Esophagus squamous epithelium (tissue), 4 donors: ENCODE measurements at regions not wholly inside any gene's neighbourhood (a gene's known extent, or its start where the extent isn't known, plus 50 kb on each side); places are given as distances from the start of the nearest gene placed in this dataset.
"Not testable (repeated sequence)": the region's sequence is repeated elsewhere in the genome, so short reads cannot be mapped to it uniquely, and the experiment has no call there.

Experiments
- POLR2A ChIP-seq, 4 donors: fragments of 450-650 bp; IDR thresholded peaks; one replicate each; pipeline ENCODE4 v1.6.1; 2017; ENCODE audit warnings: antibody characterized with exemption in 4 of 4, mild to moderate bottlenecking in 4 of 4, moderate library complexity in 3 of 4
- TF ChIP-seq, protein P1 (sequence below), 6 experiments: fragments of 450-650 bp in 4 of 6; fragments of 200-600 bp in 2 of 6; sonication (generic) in 2 of 6; IDR thresholded peaks; one replicate each; pipeline ENCODE4 v1.5.1; 2016 to 2019; ENCODE audit warnings: antibody characterized with exemption in 6 of 6, mild to moderate bottlenecking in 4 of 6, moderate library complexity in 4 of 6

DNA sequence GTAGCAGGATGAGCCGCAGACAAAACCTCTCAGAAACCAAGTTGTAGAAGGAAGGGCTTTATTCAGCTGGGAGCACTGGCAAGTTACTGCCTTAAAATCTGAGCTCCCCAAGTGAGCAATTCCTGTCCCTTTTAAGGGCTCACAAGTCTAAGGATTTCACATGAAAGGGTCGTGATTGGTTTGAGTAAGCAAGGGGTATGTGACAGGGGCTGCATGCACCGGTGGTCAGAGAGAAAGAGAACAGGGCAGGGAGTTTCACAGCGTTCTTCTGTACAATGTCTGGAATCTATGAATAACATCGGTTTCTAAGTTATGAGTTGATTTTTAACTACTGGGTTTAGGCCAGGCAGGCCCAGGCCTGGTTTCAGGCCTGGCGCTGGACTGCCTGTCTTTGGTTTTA lies 660.3 kb upstream of the ATXN7L3B start:
- TF ChIP-seq, protein P1, sequence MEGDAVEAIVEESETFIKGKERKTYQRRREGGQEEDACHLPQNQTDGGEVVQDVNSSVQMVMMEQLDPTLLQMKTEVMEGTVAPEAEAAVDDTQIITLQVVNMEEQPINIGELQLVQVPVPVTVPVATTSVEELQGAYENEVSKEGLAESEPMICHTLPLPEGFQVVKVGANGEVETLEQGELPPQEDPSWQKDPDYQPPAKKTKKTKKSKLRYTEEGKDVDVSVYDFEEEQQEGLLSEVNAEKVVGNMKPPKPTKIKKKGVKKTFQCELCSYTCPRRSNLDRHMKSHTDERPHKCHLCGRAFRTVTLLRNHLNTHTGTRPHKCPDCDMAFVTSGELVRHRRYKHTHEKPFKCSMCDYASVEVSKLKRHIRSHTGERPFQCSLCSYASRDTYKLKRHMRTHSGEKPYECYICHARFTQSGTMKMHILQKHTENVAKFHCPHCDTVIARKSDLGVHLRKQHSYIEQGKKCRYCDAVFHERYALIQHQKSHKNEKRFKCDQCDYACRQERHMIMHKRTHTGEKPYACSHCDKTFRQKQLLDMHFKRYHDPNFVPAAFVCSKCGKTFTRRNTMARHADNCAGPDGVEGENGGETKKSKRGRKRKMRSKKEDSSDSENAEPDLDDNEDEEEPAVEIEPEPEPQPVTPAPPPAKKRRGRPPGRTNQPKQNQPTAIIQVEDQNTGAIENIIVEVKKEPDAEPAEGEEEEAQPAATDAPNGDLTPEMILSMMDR (IDR thresholded peaks at IDR 0.05), result not testable (repeated sequence)
- TF ChIP-seq POLR2A (IDR thresholded peaks at IDR 0.05), result not testable (repeated sequence)
